GM12891 (cell line): ENCODE measurements at regions not wholly inside any gene's neighbourhood (a gene's known extent, or its start where the extent isn't known, plus 50 kb on each side); places are given as distances from the start of the nearest gene placed in this dataset.

Experiments used
- POLR2A ChIP-seq: IDR thresholded peaks from 2 replicates; pipeline ENCODE4 v1.6.1; 2011; ENCODE audit warnings: low read depth, low read length, control low read depth
- POLR2AphosphoS5 ChIP-seq: IDR thresholded peaks from 2 replicates; pipeline ENCODE4 v1.6.1; 2011; ENCODE audit warnings: low read depth, low read length, control low read depth

GRCh38 chr18:10285283-10285640, 169.2 kb upstream of the APCDD1 start:
- TF ChIP-seq POLR2A (no peak), POLR2AphosphoS5 (no peak)
